ENCODE measurements at regions not wholly inside any gene's neighbourhood (a gene's known extent, or its start where the extent isn't known, plus 50 kb on each side); places are given as distances from the start of the nearest gene placed in this dataset.
"Not testable (repeated sequence)": the region's sequence is repeated elsewhere in the genome, so short reads cannot be mapped to it uniquely, and the experiment has no call there.

- TF ChIP-seq CTCF (IDR thresholded peaks at IDR 0.05) (no peak), ZFX (IDR thresholded peaks at IDR 0.05; ENCODE audit: borderline replicate concordance) (no peak)
- no peak overlapping the region for H3K27ac ChIP-seq
Measured at GRCh38 chr2:192410319-192410718, 215.6 kb upstream of the TMEFF2 start.

GRCh38 chr2:192407692-192408091 is 213.0 kb upstream of the TMEFF2 start:
- H3K27ac ChIP-seq, result peak overlapping the region; percentile 28
- no peak for TF ChIP-seq CTCF (IDR thresholded peaks at IDR 0.05)

GRCh38 chr2:192398236-192398635 is 203.5 kb upstream of the TMEFF2 start:
- 0 out of 2 replicates have a peak overlapping the region, but pooled peaks have one; percentile 14 for H3K27ac ChIP-seq
- TF ChIP-seq ZFX (IDR thresholded peaks at IDR 0.05; ENCODE audit: borderline replicate concordance) (no peak), CTCF (IDR thresholded peaks at IDR 0.05) (no peak)

GRCh38 chr2:192394605-192395004 is 199.9 kb upstream of the TMEFF2 start:
- no peak overlapping the region for H3K27ac ChIP-seq
- TF ChIP-seq ZFX (IDR thresholded peaks at IDR 0.05; ENCODE audit: borderline replicate concordance) (no peak), CTCF (IDR thresholded peaks at IDR 0.05) (no peak)

- TF ChIP-seq CTCF (IDR thresholded peaks at IDR 0.05) (no peak), ZFX (IDR thresholded peaks at IDR 0.05; ENCODE audit: borderline replicate concordance) (no peak)
- H3K27ac ChIP-seq, result peak overlapping the region; percentile 80
Measured at GRCh38 chr2:192391041-192391440, 196.3 kb upstream of the TMEFF2 start.

- no peak for TF ChIP-seq CTCF (IDR thresholded peaks at IDR 0.05)
- TF ChIP-seq ZFX (IDR thresholded peaks at IDR 0.05; ENCODE audit: borderline replicate concordance), result no peak
- H3K27ac ChIP-seq, result peak overlapping the region; percentile 80
Measured at GRCh38 chr2:192390401-192390800, 195.7 kb upstream of the TMEFF2 start.

GRCh38 chr2:192384191-192384590 is 189.5 kb upstream of the TMEFF2 start:
- H3K27ac ChIP-seq, result not testable (repeated sequence)

- TF ChIP-seq CTCF (IDR thresholded peaks at IDR 0.05) (no peak), ZFX (IDR thresholded peaks at IDR 0.05; ENCODE audit: borderline replicate concordance) (no peak)
Measured at GRCh38 chr2:192381082-192381481, 186.3 kb upstream of the TMEFF2 start.

More at GRCh38 chr2:192381082-192381481, 186.3 kb upstream of the TMEFF2 start:
- no peak overlapping the region for H3K27ac ChIP-seq

All from 22Rv1 (cell line).